A549 (cell line): ENCODE measurements at regions not wholly inside any gene's neighbourhood (a gene's known extent, or its start where the extent isn't known, plus 50 kb on each side); places are given as distances from the start of the nearest gene placed in this dataset.

Experiments used
- CEBPB ChIP-seq, 2 experiments: fragments of >200 bp in 1 of 2; sonication (Bioruptor Twin) in 1 of 2; formaldehyde crosslinking in 1 of 2; IDR thresholded peaks; 2 replicates each; pipeline ENCODE4 v1.6.1; 2012 to 2016
- CTCF ChIP-seq: fragments of >200 bp; sonication (Bioruptor Twin); formaldehyde crosslinking; IDR thresholded peaks from 3 replicates; pipeline ENCODE4 v1.5.1; 2016
- EP300 ChIP-seq, 2 experiments: fragments of >200 bp; sonication (Bioruptor Twin); formaldehyde crosslinking; IDR thresholded peaks; 2 replicates in 1 of 2; 3 replicates in 1 of 2; pipeline ENCODE4 v1.6.1; 2016 to 2017
- HOXB5 ChIP-seq: fragments of 250-450 bp; sonication (Bioruptor Pico); IDR thresholded peaks from 2 replicates; pipeline ENCODE4 v1.5.0; 2020; ENCODE audit warnings: mild to moderate bottlenecking, moderate library complexity
- POLR2A ChIP-seq: IDR thresholded peaks from 2 replicates; pipeline ENCODE4 v1.6.1; 2012; ENCODE audit warnings: mild to moderate bottlenecking, low read length
- RAD21 ChIP-seq, 2 experiments: fragments of >200 bp in 1 of 2; sonication (Bioruptor Twin) in 1 of 2; formaldehyde crosslinking in 1 of 2; IDR thresholded peaks in 1 of 2; conservative IDR thresholded peaks in 1 of 2; 2 replicates in 1 of 2; 3 replicates in 1 of 2; pipeline ENCODE4 v1.6.1; 2012 to 2018; ENCODE audit warnings: inconsistent platforms in 1 of 2
- REST ChIP-seq: fragments of 200-600 bp; sonication (generic); IDR thresholded peaks from 2 replicates; pipeline ENCODE4 v1.6.1; 2016; ENCODE audit warnings: antibody characterized with exemption, mild to moderate bottlenecking, moderate library complexity
- RFX5 ChIP-seq: fragments of 450-650 bp; IDR thresholded peaks from 2 replicates; pipeline ENCODE4 v1.7.1; 2014; ENCODE audit warnings: antibody characterized with exemption, mild to moderate bottlenecking, moderate library complexity
- SMC3 ChIP-seq: fragments of >200 bp; sonication (Bioruptor Twin); formaldehyde crosslinking; IDR thresholded peaks from 3 replicates; pipeline ENCODE4 v1.6.1; 2018; ENCODE audit warnings: inconsistent platforms
- TFCP2L1 ChIP-seq: fragments of 250-450 bp; sonication (Bioruptor Pico); IDR thresholded peaks from 2 replicates; pipeline ENCODE4 v1.5.0; 2021; ENCODE audit warnings: mild to moderate bottlenecking
- TP53 ChIP-seq: fragments of 250-450 bp; sonication (Bioruptor Pico); IDR thresholded peaks from 2 replicates; pipeline ENCODE4 v1.5.0; 2021; ENCODE audit warnings: mild to moderate bottlenecking, moderate library complexity
- TF ChIP-seq, protein P1 (sequence below): fragments of 450-650 bp; IDR thresholded peaks from 2 replicates; pipeline ENCODE4 v1.6.1; 2014; ENCODE audit warnings: antibody characterized with exemption

DNA sequence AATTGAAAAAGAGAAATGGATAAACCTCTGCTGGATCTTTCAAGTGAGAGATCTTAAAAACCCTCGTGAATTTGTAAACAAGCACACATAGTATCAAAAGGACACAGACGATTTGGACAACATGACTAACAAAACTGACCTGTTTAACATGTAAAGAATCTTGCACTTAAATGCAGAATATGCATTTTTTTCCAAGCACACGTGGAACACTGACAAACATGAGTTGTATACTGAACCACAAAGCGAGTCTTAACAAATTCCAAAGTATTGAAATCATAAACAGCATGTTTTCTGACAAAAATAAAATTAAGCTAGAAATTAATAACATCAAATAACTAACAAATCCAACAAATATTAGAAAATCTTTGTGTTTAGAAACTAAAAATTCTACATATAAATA lies 65.0 kb upstream of the ZNF746 start:
- no peak for TF ChIP-seq CTCF
- TF ChIP-seq RFX5 = no peak
- no peak for TF ChIP-seq EP300 (IDR thresholded peaks at IDR 0.05)
- no peak for TF ChIP-seq SMC3
- TF ChIP-seq TP53 (CRISPR knock-in tag) = no peak
- TF ChIP-seq, protein P1, sequence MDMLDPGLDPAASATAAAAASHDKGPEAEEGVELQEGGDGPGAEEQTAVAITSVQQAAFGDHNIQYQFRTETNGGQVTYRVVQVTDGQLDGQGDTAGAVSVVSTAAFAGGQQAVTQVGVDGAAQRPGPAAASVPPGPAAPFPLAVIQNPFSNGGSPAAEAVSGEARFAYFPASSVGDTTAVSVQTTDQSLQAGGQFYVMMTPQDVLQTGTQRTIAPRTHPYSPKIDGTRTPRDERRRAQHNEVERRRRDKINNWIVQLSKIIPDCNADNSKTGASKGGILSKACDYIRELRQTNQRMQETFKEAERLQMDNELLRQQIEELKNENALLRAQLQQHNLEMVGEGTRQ = no peak
- no peak for TF ChIP-seq POLR2A
- no peak for TF ChIP-seq CEBPB (IDR thresholded peaks at IDR 0.05)
- no peak for TF ChIP-seq REST
- no peak for TF ChIP-seq HOXB5 (CRISPR knock-in tag)
- TF ChIP-seq RAD21 (conservative IDR thresholded peaks at IDR 0.05 in 1 of 2, IDR thresholded peaks at IDR 0.05 in 1 of 2) = no peak
- TF ChIP-seq TFCP2L1 = no peak
